ENCODE measurements at regions not wholly inside any gene's neighbourhood (a gene's known extent, or its start where the extent isn't known, plus 50 kb on each side); places are given as distances from the start of the nearest gene placed in this dataset.

DNA sequence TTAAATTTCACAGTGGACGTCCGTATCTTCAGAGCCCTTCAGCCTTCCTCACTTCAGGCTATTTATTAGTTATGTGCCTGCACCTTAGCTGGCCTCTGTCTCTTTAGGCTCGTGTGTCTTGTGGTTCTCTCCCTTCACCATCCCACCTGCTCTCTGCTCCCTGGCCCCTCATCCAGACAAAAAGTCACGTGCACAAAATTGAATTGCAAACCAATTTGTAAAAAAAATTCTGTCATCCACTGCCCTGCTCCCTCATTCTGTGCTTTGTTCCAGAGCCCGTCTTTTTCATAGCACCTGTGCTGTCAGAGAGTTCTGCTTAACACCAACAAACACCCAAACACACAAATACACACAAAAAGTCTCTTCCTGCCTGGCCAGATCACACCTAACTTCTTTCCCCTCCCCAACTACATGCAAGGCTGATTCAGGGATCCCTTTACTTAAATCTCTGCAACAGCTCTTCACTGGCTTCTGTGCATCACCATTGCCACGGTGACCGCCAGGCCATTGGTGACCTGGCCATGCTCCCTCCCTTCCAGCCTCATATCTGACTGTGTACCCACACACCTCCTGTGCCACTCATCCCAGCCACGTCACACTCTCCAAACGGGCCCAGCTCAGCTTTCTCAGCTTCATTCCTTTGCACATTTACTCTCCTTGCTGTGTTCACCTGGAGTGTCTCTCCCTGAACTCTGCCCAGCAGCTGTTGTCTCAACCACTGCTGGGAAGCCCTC is 205.7 kb downstream of the TTC8 start:
- peaks cover 39% of the 10 kb centered on the region for H3K27me3 ChIP-seq (ENCODE audit: low read depth)
- TF ChIP-seq, protein P1, sequence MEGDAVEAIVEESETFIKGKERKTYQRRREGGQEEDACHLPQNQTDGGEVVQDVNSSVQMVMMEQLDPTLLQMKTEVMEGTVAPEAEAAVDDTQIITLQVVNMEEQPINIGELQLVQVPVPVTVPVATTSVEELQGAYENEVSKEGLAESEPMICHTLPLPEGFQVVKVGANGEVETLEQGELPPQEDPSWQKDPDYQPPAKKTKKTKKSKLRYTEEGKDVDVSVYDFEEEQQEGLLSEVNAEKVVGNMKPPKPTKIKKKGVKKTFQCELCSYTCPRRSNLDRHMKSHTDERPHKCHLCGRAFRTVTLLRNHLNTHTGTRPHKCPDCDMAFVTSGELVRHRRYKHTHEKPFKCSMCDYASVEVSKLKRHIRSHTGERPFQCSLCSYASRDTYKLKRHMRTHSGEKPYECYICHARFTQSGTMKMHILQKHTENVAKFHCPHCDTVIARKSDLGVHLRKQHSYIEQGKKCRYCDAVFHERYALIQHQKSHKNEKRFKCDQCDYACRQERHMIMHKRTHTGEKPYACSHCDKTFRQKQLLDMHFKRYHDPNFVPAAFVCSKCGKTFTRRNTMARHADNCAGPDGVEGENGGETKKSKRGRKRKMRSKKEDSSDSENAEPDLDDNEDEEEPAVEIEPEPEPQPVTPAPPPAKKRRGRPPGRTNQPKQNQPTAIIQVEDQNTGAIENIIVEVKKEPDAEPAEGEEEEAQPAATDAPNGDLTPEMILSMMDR (IDR thresholded peaks at IDR 0.05) = no peak
- DNase-seq (no peak), ATAC-seq (peak in 1 of 2 donors; percentile 14)
- H3K36me3 ChIP-seq = no peaks in the 10 kb centered on the region
- H3K27ac ChIP-seq = no peak overlapping the region
- H3K9me3 ChIP-seq = no peaks in the 10 kb centered on the region
- no peak overlapping the region for H3K4me3 ChIP-seq
- H3K4me1 ChIP-seq = peaks cover 14% of the 10 kb centered on the region
- intact Hi-C loops (cut with DNase I) = loop anchor here (10.0 kb wide), 1 partner anchor 885 kb away; no protein-coding TSS in a partner anchor

DNA sequence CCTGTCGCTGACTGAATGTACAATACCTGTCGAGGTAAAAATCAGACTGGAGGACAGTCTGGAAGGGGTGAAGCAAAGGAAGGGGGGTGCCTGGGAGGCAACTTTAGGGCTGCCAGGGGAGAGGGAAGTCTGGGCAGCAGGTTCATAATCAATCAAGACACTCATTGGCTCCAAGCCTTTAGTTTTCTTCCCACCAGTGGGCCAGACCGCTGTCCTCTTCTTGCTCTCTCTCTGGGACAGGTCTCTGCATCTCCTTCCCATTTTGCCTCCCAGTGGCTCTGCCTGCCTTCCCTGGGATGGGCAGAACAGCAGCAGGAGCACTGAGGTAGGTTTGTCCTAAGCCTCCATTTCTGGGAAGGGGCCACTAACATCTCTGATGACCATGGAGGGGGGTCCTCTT is 206.5 kb downstream of the TTC8 start:
- no peak for ATAC-seq
- DNase-seq = no peak
- H3K27me3 ChIP-seq (ENCODE audit: low read depth) = peaks cover 37% of the 10 kb centered on the region
- intact Hi-C loops (cut with DNase I) = no loop called here
- no peaks in the 10 kb centered on the region for H3K36me3 ChIP-seq
- H3K4me1 ChIP-seq = peaks cover 14% of the 10 kb centered on the region
- no peak overlapping the region for H3K4me3 ChIP-seq
- TF ChIP-seq, protein P1 (IDR thresholded peaks at IDR 0.05) = no peak
- H3K9me3 ChIP-seq = no peaks in the 10 kb centered on the region
- no peak overlapping the region for H3K27ac ChIP-seq

DNA sequence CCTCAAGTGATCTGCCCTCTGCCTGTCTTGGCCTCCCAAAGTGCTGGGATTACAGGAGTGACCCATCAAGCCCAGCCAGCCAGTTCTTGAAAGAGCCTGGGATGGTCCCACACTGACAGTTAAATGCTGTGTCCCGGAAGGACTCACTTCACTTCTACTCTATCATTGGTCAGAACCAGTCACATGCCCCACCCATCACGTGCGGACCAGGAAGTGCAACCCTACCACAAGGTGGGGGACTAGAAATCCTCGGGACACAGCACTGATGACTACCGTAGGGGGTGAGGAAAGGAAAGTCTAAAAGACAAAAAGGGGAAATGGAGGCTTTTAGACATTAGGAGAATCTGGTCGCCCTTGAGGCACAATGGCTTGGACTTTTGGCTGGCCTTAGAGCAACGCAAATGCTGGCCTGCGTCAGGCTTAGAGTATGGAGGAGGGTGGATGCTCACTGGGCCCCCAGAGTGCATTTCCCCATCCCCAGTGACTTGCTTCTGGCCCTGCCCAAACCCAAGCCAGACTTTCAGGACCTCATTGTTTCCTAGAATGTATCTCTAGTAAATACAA is 207.7 kb downstream of the TTC8 start:
- intact Hi-C loops (cut with DNase I) = no loop called here
- Histone ChIP-seq H3K4me1 (peaks cover 5% of the 10 kb centered on the region), H3K36me3 (no peaks in the 10 kb centered on the region), H3K4me3 (no peak overlapping the region), H3K27ac (no peak overlapping the region), H3K27me3 (ENCODE audit: low read depth) (peaks cover 25% of the 10 kb centered on the region), H3K9me3 (no peaks in the 10 kb centered on the region)
- DNase-seq (no peak), ATAC-seq (no peak)
- TF ChIP-seq, protein P1 (IDR thresholded peaks at IDR 0.05) = no peak

DNA sequence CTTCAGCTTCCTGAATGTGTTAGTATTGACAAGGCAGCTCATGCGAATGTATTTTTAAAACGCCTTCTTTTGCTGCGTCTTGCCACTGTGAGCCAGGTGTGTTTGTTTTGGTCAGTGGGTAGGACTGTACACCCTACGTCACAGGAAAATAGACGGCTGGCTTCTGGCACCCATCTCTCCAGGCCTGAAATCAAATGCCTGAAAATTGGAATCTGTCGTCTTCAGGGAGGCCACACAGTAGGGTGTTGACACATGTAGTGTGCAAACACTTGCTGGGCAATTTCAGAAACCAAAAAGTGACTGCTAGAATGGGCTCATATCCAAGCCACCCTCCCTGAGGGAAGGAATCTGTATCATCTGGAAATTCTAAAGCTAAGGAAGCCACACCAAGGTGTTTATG is 209.3 kb downstream of the TTC8 start:
- intact Hi-C loops (cut with DNase I) = no loop called here
- H3K36me3 ChIP-seq = no peaks in the 10 kb centered on the region
- H3K27ac ChIP-seq = no peak overlapping the region
- no peak for DNase-seq
- TF ChIP-seq, protein P1 (IDR thresholded peaks at IDR 0.05) = no peak
- H3K4me3 ChIP-seq = no peak overlapping the region
- H3K9me3 ChIP-seq = no peaks in the 10 kb centered on the region
- no peaks in the 10 kb centered on the region for H3K4me1 ChIP-seq
- peaks cover 16% of the 10 kb centered on the region for H3K27me3 ChIP-seq (ENCODE audit: low read depth)
- peak; percentile 71 to 72 for ATAC-seq

DNA sequence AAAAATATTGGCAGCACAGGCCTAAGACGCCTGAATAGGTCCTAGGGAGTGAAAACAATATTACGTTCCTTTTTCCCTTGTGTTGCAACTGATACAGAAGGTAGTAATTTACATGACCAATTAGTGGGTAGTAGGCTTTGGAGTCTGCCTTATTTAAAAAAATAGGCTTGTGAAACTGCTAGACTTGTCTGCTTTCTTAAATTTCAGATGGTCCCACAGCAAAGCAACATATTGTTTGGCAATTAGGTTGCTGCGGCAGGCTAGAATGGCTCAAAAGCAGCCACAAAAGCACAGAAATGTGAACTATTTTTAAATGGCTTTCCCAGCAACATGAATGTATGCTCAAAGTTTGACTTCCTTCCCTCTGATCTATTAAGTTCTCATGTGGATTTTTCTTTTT is 211.9 kb downstream of the TTC8 start:
- intact Hi-C loops (cut with DNase I) = no loop called here
- DNase-seq (no peak), ATAC-seq (no peak)
- H3K36me3 ChIP-seq = no peaks in the 10 kb centered on the region
- H3K9me3 ChIP-seq = no peaks in the 10 kb centered on the region
- no peaks in the 10 kb centered on the region for H3K27me3 ChIP-seq (ENCODE audit: low read depth)
- no peak overlapping the region for H3K4me3 ChIP-seq
- TF ChIP-seq, protein P1 (IDR thresholded peaks at IDR 0.05) = no peak
- peaks cover 14% of the 10 kb centered on the region for H3K4me1 ChIP-seq
- no peak overlapping the region for H3K27ac ChIP-seq

Measured in lower lobe of right lung (tissue), 2 donors.